Suppressor macrophage treated with lipopolysaccharide for 1 hour (primary cell): ENCODE measurements at regions not wholly inside any gene's neighbourhood (a gene's known extent, or its start where the extent isn't known, plus 50 kb on each side); places are given as distances from the start of the nearest gene placed in this dataset.

Experiments used
- DNase-seq, 3 donors: peaks; one replicate each; pipeline ENCODE4 v3.0.0-alpha.2; 2020 to 2022

- DNase-seq: no peak
Measured at GRCh38 chrX:63869506-63869905, 84.5 kb upstream of the ARHGEF9 start.

GRCh38 chrX:63855896-63856295 is 70.9 kb upstream of the ARHGEF9 start:
- no peak for DNase-seq

GRCh38 chrX:63835361-63835760 is 50.3 kb upstream of the ARHGEF9 start:
- DNase-seq: no peak
